RWPE2 (cell line): ENCODE measurements at regions not wholly inside any gene's neighbourhood (a gene's known extent, or its start where the extent isn't known, plus 50 kb on each side); places are given as distances from the start of the nearest gene placed in this dataset.
A peak's percentile ranks its signal among the peaks of the same experiment; 100 is the strongest.

Experiments
- ATAC-seq: fragments of 200-7000 bp; cut with Tn5 transposase; 3 replicates; pipeline ENCODE4 v1.9.1; 2021; ENCODE audit warnings: low read depth
- DNase-seq: peaks from one replicate; pipeline ENCODE4 v3.0.0-alpha.2; 2020; ENCODE audit warnings: low spot score
- H3K27ac ChIP-seq: fragments of 450-650 bp; 2 replicates; pipeline ENCODE4 v1.5.1; 2017; ENCODE audit warnings: mild to moderate bottlenecking; ENCODE audit not compliant: poor library complexity, severe bottlenecking
- H3K27me3 ChIP-seq: fragments of 250-450 bp; sonication (Bioruptor Pico); 2 replicates; pipeline ENCODE4 v1.5.1; 2021; ENCODE audit warnings: mild to moderate bottlenecking, moderate library complexity; ENCODE audit not compliant: insufficient read depth, poor library complexity, severe bottlenecking
- H3K36me3 ChIP-seq: fragments of 250-450 bp; sonication (Bioruptor Pico); 2 replicates; pipeline ENCODE4 v1.5.1; 2020; ENCODE audit warnings: low read depth, mild to moderate bottlenecking, moderate library complexity
- H3K4me1 ChIP-seq: fragments of 250-450 bp; sonication (Bioruptor Pico); 2 replicates; pipeline ENCODE4 v1.5.1; 2021; ENCODE audit warnings: mild to moderate bottlenecking, moderate library complexity; ENCODE audit not compliant: insufficient read depth, poor library complexity, severe bottlenecking
- H3K4me3 ChIP-seq: fragments of 250-450 bp; sonication (Bioruptor Pico); 2 replicates; pipeline ENCODE4 v1.5.1; 2021; ENCODE audit warnings: mild to moderate bottlenecking, moderate library complexity; ENCODE audit not compliant: severe bottlenecking
- H3K9me3 ChIP-seq: fragments of 250-450 bp; sonication (Bioruptor Pico); 2 replicates; pipeline ENCODE4 v1.5.1; 2021; ENCODE audit warnings: mild to moderate bottlenecking, moderate library complexity; ENCODE audit not compliant: severe bottlenecking
- TF ChIP-seq, protein P1 (sequence below): fragments of 450-650 bp; IDR thresholded peaks from one replicate; pipeline ENCODE4 v1.5.1; 2017; ENCODE audit warnings: mild to moderate bottlenecking, moderate library complexity; ENCODE audit not compliant: poor library complexity, severe bottlenecking

DNA sequence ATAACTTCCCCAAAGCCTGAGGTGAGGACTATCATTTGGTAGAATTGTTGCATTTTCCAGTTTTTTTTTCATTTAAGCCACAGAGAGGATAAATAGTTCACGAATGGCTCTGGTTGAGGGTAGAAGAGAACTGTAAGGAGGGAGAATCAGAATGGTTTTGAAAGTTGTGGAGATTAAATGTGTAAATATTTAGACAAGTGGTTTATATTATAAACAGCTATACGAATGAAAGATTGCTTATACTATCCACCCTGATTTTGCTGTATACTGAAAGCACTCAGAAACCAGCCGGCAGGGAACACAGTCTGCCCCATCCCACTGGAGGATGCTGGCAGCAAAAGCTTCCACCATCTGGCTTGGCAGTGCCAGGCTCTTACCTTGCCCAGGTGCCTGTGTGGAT lies 341.1 kb downstream of the RAPGEF2 start:
- Histone ChIP-seq H3K4me3 (no peak overlapping the region), H3K4me1 (peaks cover 2% of the 10 kb centered on the region), H3K27me3 (no peaks in the 10 kb centered on the region), H3K9me3 (no peaks in the 10 kb centered on the region), H3K36me3 (no peaks in the 10 kb centered on the region), H3K27ac (no peak overlapping the region)
- no peak for DNase-seq
- ATAC-seq, result no peak
- TF ChIP-seq, protein P1, sequence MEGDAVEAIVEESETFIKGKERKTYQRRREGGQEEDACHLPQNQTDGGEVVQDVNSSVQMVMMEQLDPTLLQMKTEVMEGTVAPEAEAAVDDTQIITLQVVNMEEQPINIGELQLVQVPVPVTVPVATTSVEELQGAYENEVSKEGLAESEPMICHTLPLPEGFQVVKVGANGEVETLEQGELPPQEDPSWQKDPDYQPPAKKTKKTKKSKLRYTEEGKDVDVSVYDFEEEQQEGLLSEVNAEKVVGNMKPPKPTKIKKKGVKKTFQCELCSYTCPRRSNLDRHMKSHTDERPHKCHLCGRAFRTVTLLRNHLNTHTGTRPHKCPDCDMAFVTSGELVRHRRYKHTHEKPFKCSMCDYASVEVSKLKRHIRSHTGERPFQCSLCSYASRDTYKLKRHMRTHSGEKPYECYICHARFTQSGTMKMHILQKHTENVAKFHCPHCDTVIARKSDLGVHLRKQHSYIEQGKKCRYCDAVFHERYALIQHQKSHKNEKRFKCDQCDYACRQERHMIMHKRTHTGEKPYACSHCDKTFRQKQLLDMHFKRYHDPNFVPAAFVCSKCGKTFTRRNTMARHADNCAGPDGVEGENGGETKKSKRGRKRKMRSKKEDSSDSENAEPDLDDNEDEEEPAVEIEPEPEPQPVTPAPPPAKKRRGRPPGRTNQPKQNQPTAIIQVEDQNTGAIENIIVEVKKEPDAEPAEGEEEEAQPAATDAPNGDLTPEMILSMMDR, result no peak

DNA sequence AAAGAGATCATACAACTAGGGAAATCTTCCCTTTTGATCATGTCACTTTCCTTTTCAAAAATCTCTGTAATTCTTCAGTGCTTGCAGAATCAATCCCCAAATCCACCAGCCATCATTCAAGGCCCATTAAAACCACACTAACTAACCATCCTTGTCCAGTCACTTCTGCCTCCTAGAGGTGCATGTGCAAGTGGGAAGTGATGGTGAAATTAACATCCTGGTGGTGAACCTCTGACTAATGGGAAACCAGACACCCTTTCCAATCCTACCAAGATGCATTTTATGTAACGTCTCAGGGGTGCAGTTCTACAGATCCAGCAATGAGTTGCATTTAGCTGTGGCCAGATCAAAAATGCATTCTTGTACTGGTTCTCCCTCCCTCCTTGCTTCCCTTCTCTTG lies 341.8 kb downstream of the RAPGEF2 start:
- TF ChIP-seq, protein P1, result peak; percentile 10
- DNase-seq (no peak), ATAC-seq (0 out of 3 replicates have a peak, but pooled peaks have one; percentile 35)
- Histone ChIP-seq H3K4me1 (peaks cover 2% of the 10 kb centered on the region), H3K9me3 (no peaks in the 10 kb centered on the region), H3K36me3 (no peaks in the 10 kb centered on the region), H3K4me3 (no peak overlapping the region), H3K27ac (no peak overlapping the region), H3K27me3 (no peaks in the 10 kb centered on the region)

DNA sequence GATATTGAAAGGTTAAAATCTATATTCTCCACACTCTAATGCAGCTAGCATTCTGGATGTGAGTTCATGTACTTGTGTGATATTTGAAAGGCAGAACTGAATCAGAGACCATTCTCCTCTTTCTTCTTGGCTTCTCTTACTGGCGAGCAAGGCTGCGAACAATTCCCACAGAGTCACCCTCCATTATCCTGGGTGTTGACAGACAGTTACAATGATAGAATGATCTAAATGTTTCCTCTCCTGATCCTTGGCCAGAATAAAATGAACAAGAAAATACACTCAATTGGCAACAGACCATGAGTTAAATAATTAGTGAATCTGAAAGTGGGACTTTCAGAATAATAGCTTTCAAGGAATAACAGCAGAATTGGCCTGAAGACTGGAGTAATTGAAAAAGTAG lies 342.8 kb downstream of the RAPGEF2 start:
- Histone ChIP-seq H3K4me3 (no peak overlapping the region), H3K36me3 (no peaks in the 10 kb centered on the region), H3K4me1 (peaks cover 2% of the 10 kb centered on the region), H3K27me3 (no peaks in the 10 kb centered on the region), H3K27ac (no peak overlapping the region), H3K9me3 (no peaks in the 10 kb centered on the region)
- TF ChIP-seq, protein P1, result no peak
- DNase-seq (no peak), ATAC-seq (no peak)

DNA sequence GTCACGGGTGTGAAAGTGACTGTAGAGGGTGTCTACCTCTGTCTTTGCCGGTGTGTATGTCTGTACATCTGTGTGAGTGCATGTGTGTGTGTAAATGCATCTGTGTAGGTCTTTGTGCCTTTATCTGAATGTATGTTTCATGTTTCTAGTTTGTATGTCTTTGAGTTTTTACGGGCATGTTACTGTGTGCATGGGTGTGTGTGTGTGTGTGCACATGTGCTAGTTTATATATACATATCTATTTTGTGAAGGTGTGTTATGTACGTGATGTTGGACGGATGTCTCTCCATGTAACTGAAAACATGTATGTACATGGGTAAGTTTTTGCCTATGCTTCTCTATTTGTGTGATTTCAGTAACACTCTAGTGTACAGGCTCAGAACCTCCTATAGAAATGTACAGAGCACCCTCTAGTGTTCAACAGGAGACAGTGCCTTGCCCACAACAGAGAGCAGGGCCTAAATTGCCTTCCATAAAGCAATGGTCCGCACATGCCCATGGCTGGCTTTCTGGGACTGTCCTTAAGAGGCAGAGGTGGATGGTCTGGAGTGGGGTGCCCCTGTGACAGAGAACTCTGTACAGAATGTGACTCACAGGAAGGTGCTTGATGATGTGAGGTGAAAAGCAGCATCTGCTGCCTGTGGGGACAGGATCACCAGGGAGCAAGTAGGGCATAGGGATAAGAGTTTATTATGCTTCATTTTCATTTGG lies 343.5 kb downstream of the RAPGEF2 start:
- Histone ChIP-seq H3K27me3 (no peaks in the 10 kb centered on the region), H3K36me3 (no peaks in the 10 kb centered on the region), H3K4me1 (peaks cover 2% of the 10 kb centered on the region), H3K27ac (no peak overlapping the region), H3K4me3 (no peak overlapping the region), H3K9me3 (no peaks in the 10 kb centered on the region)
- ATAC-seq (peak; percentile 99), DNase-seq (no peak)
- TF ChIP-seq, protein P1, result peak; percentile 96

DNA sequence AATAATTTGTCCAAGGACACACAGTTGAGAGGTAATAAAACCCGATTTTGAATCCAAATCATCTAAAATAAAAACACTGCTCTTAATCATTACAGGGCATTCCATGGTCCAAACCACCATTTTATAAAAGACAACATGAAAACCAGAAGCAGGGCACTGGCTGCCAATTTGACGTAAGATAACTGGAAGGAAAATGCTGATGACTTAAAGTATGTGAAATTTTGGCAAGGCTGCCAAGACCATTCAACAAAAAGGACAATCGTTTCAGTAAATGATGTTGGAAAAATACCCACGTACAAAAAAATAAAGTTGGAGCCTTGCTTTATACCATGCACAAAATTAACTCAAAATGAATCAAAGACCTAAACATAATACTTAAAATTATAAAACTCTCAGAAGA lies 344.4 kb downstream of the RAPGEF2 start:
- Histone ChIP-seq H3K36me3 (no peaks in the 10 kb centered on the region), H3K27me3 (no peaks in the 10 kb centered on the region), H3K9me3 (no peaks in the 10 kb centered on the region), H3K27ac (no peak overlapping the region), H3K4me3 (no peak overlapping the region), H3K4me1 (peaks cover 2% of the 10 kb centered on the region)
- ATAC-seq (no peak), DNase-seq (no peak)
- TF ChIP-seq, protein P1, result no peak
